Uterus (tissue), 2 donors: ENCODE measurements at regions not wholly inside any gene's neighbourhood (a gene's known extent, or its start where the extent isn't known, plus 50 kb on each side); places are given as distances from the start of the nearest gene placed in this dataset.

ENCODE experiments used
- CTCF ChIP-seq, 4 experiments: fragments of 200-600 bp in 2 of 4; fragments of 450-650 bp in 2 of 4; sonication (generic) in 2 of 4; IDR thresholded peaks; one replicate each; pipeline ENCODE4 v1.5.1; 2016 to 2019; ENCODE audit warnings: antibody characterized with exemption in 4 of 4, mild to moderate bottlenecking in 2 of 4, moderate library complexity in 1 of 4
- POLR2A ChIP-seq, 2 donors: fragments of 450-650 bp; IDR thresholded peaks; one replicate each; pipeline ENCODE4 v1.6.1; 2016; ENCODE audit warnings: antibody characterized with exemption in 2 of 2, mild to moderate bottlenecking in 1 of 2, moderate library complexity in 1 of 2

- TF ChIP-seq CTCF (IDR thresholded peaks at IDR 0.05) (no peak), POLR2A (IDR thresholded peaks at IDR 0.05) (no peak)
Observed at GRCh38 chr3:13947912-13948311, 68.0 kb upstream of the WNT7A start.
